ENCODE measurements at regions not wholly inside any gene's neighbourhood (a gene's known extent, or its start where the extent isn't known, plus 50 kb on each side); places are given as distances from the start of the nearest gene placed in this dataset.

- intact Hi-C loops (cut with micrococcal nuclease; ENCODE audit: unreplicated experiment), result no loop called here
- H3K27ac ChIP-seq, result no peak overlapping the region
- no peaks in the 10 kb centered on the region for H3K4me1 ChIP-seq (replicated peaks; ENCODE audit: insufficient read depth)
- no peaks in the 10 kb centered on the region for H3K9me2 ChIP-seq (ENCODE audit: insufficient read depth)
- 0 out of 2 replicates have a peak, but pooled peaks cover 4% of the 10 kb centered on the region for H3K9me3 ChIP-seq (ENCODE audit: insufficient read depth, low read depth)
- H3K4me2 ChIP-seq, result no peak overlapping the region
- H3K4me3 ChIP-seq, result no peak overlapping the region
- ChIA-PET POLR2A (ENCODE audit: unreplicated experiment) (no interaction called here), CTCF (no interaction called here)
- H3K36me3 ChIP-seq (ENCODE audit: low read depth), result no peaks in the 10 kb centered on the region
- H3K79me2 ChIP-seq (ENCODE audit: low read depth), result no peaks in the 10 kb centered on the region
- DNase-seq, result no peak
- H2AFZ ChIP-seq, result no peak overlapping the region
- H4K20me1 ChIP-seq (ENCODE audit: insufficient read depth), result no peaks in the 10 kb centered on the region
- no peaks in the 10 kb centered on the region for H3K27me3 ChIP-seq (ENCODE audit: insufficient read depth, low read depth)
- BruUV-seq (replicated peaks), result no TSS peak
- no peaks in the 10 kb centered on the region for H3F3A ChIP-seq (ENCODE audit: insufficient read depth, low read depth)
- TF ChIP-seq EZH2 (IDR thresholded peaks at IDR 0.05; ENCODE audit: low read depth) (no peak), CTCF (conservative IDR thresholded peaks at IDR 0.05) (no peak; the same call in 1 of the 2 replicates)
Measured at GRCh38 chr20:40442181-40442963, 246.7 kb downstream of the MAFB start.

GRCh38 chr20:40441771-40442170 lies 247.3 kb downstream of the MAFB start:
- no peaks in the 10 kb centered on the region for H3K4me1 ChIP-seq (replicated peaks; ENCODE audit: insufficient read depth)
- CTCF ChIA-PET, result no interaction called here
- no peak for DNase-seq
- BruUV-seq (replicated peaks), result no TSS peak
- H3K4me3 ChIP-seq, result no peak overlapping the region
- H3K9me2 ChIP-seq (ENCODE audit: insufficient read depth), result no peaks in the 10 kb centered on the region
- no peaks in the 10 kb centered on the region for H3K36me3 ChIP-seq (ENCODE audit: low read depth)
- H4K20me1 ChIP-seq (ENCODE audit: insufficient read depth), result no peaks in the 10 kb centered on the region
- H3F3A ChIP-seq (ENCODE audit: insufficient read depth, low read depth), result no peaks in the 10 kb centered on the region
- H3K79me2 ChIP-seq (ENCODE audit: low read depth), result no peaks in the 10 kb centered on the region
- 0 out of 2 replicates have a peak, but pooled peaks cover 4% of the 10 kb centered on the region for H3K9me3 ChIP-seq (ENCODE audit: insufficient read depth, low read depth)
- no peak overlapping the region for H3K4me2 ChIP-seq
- no peak overlapping the region for H2AFZ ChIP-seq
- POLR2A ChIA-PET (ENCODE audit: unreplicated experiment), result no interaction called here
- H3K27ac ChIP-seq, result no peak overlapping the region
- intact Hi-C loops (cut with micrococcal nuclease; ENCODE audit: unreplicated experiment), result no loop called here
- TF ChIP-seq EZH2 (IDR thresholded peaks at IDR 0.05; ENCODE audit: low read depth) (no peak), CTCF (conservative IDR thresholded peaks at IDR 0.05) (no peak)
- no peaks in the 10 kb centered on the region for H3K27me3 ChIP-seq (ENCODE audit: insufficient read depth, low read depth)

GRCh38 chr20:40438161-40438830 lies 250.7 kb downstream of the MAFB start:
- no peak overlapping the region for H3K4me2 ChIP-seq
- TF ChIP-seq CTCF (conservative IDR thresholded peaks at IDR 0.05), result no peak
- TF ChIP-seq EZH2 (IDR thresholded peaks at IDR 0.05; ENCODE audit: low read depth), result no peak
- H3K27ac ChIP-seq, result no peak overlapping the region
- H2AFZ ChIP-seq, result no peak overlapping the region
- no TSS peak for BruUV-seq (replicated peaks)
- no peaks in the 10 kb centered on the region for H3F3A ChIP-seq (ENCODE audit: insufficient read depth, low read depth)
- intact Hi-C loops (cut with micrococcal nuclease; ENCODE audit: unreplicated experiment), result no loop called here
- no peaks in the 10 kb centered on the region for H3K36me3 ChIP-seq (ENCODE audit: low read depth)
- CTCF ChIA-PET, result no interaction called here
- no peak overlapping the region for H3K4me3 ChIP-seq
- 0 out of 2 replicates have a peak, but pooled peaks cover 4% of the 10 kb centered on the region for H3K9me3 ChIP-seq (ENCODE audit: insufficient read depth, low read depth)
- no peaks in the 10 kb centered on the region for H3K4me1 ChIP-seq (replicated peaks; ENCODE audit: insufficient read depth)
- no peaks in the 10 kb centered on the region for H3K27me3 ChIP-seq (ENCODE audit: insufficient read depth, low read depth)
- POLR2A ChIA-PET (ENCODE audit: unreplicated experiment), result no interaction called here
- H3K79me2 ChIP-seq (ENCODE audit: low read depth), result no peaks in the 10 kb centered on the region
- H3K9me2 ChIP-seq (ENCODE audit: insufficient read depth), result no peaks in the 10 kb centered on the region
- DNase-seq, result no peak
- H4K20me1 ChIP-seq (ENCODE audit: insufficient read depth), result no peaks in the 10 kb centered on the region
